IMR-90 (cell line): ENCODE measurements at regions not wholly inside any gene's neighbourhood (a gene's known extent, or its start where the extent isn't known, plus 50 kb on each side); places are given as distances from the start of the nearest gene placed in this dataset.

Experiments used
- ATAC-seq: fragments of 200-7000 bp; cut with Tn5 transposase; 2 replicates; pipeline ENCODE4 v1.9.1; 2020; ENCODE audit warnings: low read depth, mild to moderate bottlenecking, moderate library complexity
- BruUV-seq: library from RNA; stranded (reverse); fragments of 400-500 nt; replicated peaks from 2 replicates; lab custom pipeline; 2021; lab: Mats Ljungman, UMichigan
- CTCF ChIA-PET: fragments of 300-600 bp; formaldehyde crosslinking; extraction: SDS; loops from one replicate; lab custom pipeline; 2021; ENCODE audit warnings: antibody characterized with exemption; lab: Yijun Ruan, JAX
- POLR2A ChIA-PET: fragments of 300-600 bp; sonication (Branson Sonifier 250); formaldehyde crosslinking; loops from one replicate; lab custom pipeline; 2022; ENCODE audit warnings: antibody characterized with exemption; ENCODE audit not compliant: unreplicated experiment; lab: Charles Lee
- DNase-seq: peaks from one replicate; pipeline ENCODE4 v3.0.0; 2013
- H2AFZ ChIP-seq: replicated peaks from 2 replicates; pipeline ENCODE3; 2013; ENCODE audit warnings: low read length, mild to moderate bottlenecking; ENCODE audit not compliant: poor library complexity
- H2AK5ac ChIP-seq: 2 replicates; pipeline ENCODE4 v1.6.1; 2013; ENCODE audit warnings: low read depth, low read length, inconsistent platforms
- H2AK9ac ChIP-seq: replicated peaks from 2 replicates; pipeline ENCODE3; 2013; ENCODE audit warnings: mild to moderate bottlenecking, low read depth, low read length, moderate library complexity; ENCODE audit not compliant: poor library complexity
- H2BK120ac ChIP-seq: 2 replicates; pipeline ENCODE4 v1.6.1; 2013; ENCODE audit warnings: low read depth, low read length, inconsistent platforms
- H2BK15ac ChIP-seq: 3 replicates; pipeline ENCODE4 v1.6.1; 2013; ENCODE audit warnings: low read depth, low read length, inconsistent platforms
- H2BK20ac ChIP-seq: 2 replicates; pipeline ENCODE4 v1.6.1; 2013; ENCODE audit warnings: low read depth, mild to moderate bottlenecking, inconsistent platforms, low read length, moderate library complexity
- H2BK5ac ChIP-seq: 2 replicates; pipeline ENCODE4 v1.6.1; 2013; ENCODE audit warnings: mild to moderate bottlenecking, low read depth, low read length, inconsistent platforms; ENCODE audit not compliant: poor library complexity, severe bottlenecking
- H3K14ac ChIP-seq: replicated peaks from 2 replicates; pipeline ENCODE4 v1.6.1; 2013; ENCODE audit warnings: low read depth, low read length, inconsistent platforms
- H3K18ac ChIP-seq: 2 replicates; pipeline ENCODE4 v1.6.1; 2013; ENCODE audit warnings: low read depth, low read length, control low read depth
- H3K23ac ChIP-seq: 2 replicates; pipeline ENCODE4 v1.6.1; 2013; ENCODE audit warnings: low read depth, low read length, inconsistent platforms
- H3K27ac ChIP-seq: 2 replicates; pipeline ENCODE4 v1.5.1; 2013; ENCODE audit warnings: mild to moderate bottlenecking, control low read depth, low read length; ENCODE audit not compliant: insufficient read depth
- H3K27me3 ChIP-seq: 2 replicates; pipeline ENCODE4 v1.6.1; 2013; ENCODE audit warnings: low read length; ENCODE audit not compliant: control insufficient read depth, insufficient read depth
- H3K36me3 ChIP-seq: 2 replicates; pipeline ENCODE4 v1.6.1; 2013; ENCODE audit warnings: low read length, mixed read lengths; ENCODE audit not compliant: control insufficient read depth, insufficient read depth
- H3K4ac ChIP-seq: 2 replicates; pipeline ENCODE4 v1.6.1; 2013; ENCODE audit warnings: low read depth, low read length, inconsistent platforms
- H3K4me1 ChIP-seq: 2 replicates; pipeline ENCODE4 v1.6.1; 2013; ENCODE audit warnings: low read length, mixed read lengths; ENCODE audit not compliant: control insufficient read depth, insufficient read depth
- H3K4me2 ChIP-seq: 2 replicates; pipeline ENCODE4 v1.6.1; 2013; ENCODE audit warnings: low read depth, mild to moderate bottlenecking, control low read depth, low read length, moderate library complexity
- H3K4me3 ChIP-seq: 2 replicates; pipeline ENCODE4 v1.5.1; 2013; ENCODE audit warnings: low read depth, mild to moderate bottlenecking, control low read depth, low read length, moderate library complexity; ENCODE audit not compliant: insufficient read depth
- H3K56ac ChIP-seq: 2 replicates; pipeline ENCODE4 v1.6.1; 2013; ENCODE audit warnings: low read length, inconsistent platforms; ENCODE audit not compliant: insufficient read depth; ENCODE audit errors: extremely low read depth
- H3K79me1 ChIP-seq, 2 experiments: 2 replicates each; pipeline ENCODE4 v1.6.1; 2013; ENCODE audit warnings: low read length in 2 of 2, inconsistent platforms in 1 of 2, low read depth in 1 of 2
- H3K9ac ChIP-seq: 2 replicates; pipeline ENCODE4 v1.6.1; 2013; ENCODE audit warnings: low read depth, low read length, control low read depth
- H3K9me1 ChIP-seq: 2 replicates; pipeline ENCODE4 v1.6.1; 2013; ENCODE audit warnings: low read length, inconsistent platforms; ENCODE audit not compliant: insufficient read depth
- H3K9me3 ChIP-seq: 2 replicates; pipeline ENCODE4 v1.6.1; 2013; ENCODE audit warnings: low read length; ENCODE audit not compliant: control insufficient read depth, insufficient read depth
- H4K20me1 ChIP-seq: 2 replicates; pipeline ENCODE4 v1.6.1; 2013; ENCODE audit warnings: low read length, inconsistent platforms; ENCODE audit not compliant: insufficient read depth
- H4K5ac ChIP-seq: 2 replicates; pipeline ENCODE4 v1.6.1; 2013; ENCODE audit warnings: mild to moderate bottlenecking, low read depth, low read length, control low read depth
- H4K8ac ChIP-seq, 2 experiments: 2 replicates each; pipeline ENCODE4 v1.6.1; 2013; ENCODE audit warnings: low read depth in 2 of 2, low read length in 2 of 2, control low read depth in 1 of 2, inconsistent platforms in 1 of 2
- H4K91ac ChIP-seq: 2 replicates; pipeline ENCODE4 v1.6.1; 2013; ENCODE audit warnings: low read depth, low read length, inconsistent platforms; ENCODE audit not compliant: insufficient read depth
- CEBPB ChIP-seq: IDR thresholded peaks from 2 replicates; pipeline ENCODE4 v1.6.1; 2012; ENCODE audit warnings: low read depth, low read length, improper control_type of control experiment
- CHD1 ChIP-seq: IDR thresholded peaks from 2 replicates; pipeline ENCODE4 v1.6.1; 2012; ENCODE audit warnings: low read depth, low read length, improper control_type of control experiment
- CTCF ChIP-seq: conservative IDR thresholded peaks from 2 replicates; pipeline ENCODE4 v1.5.1; 2012; ENCODE audit warnings: mild to moderate bottlenecking, low read depth, low read length, improper control_type of control experiment
- FOS ChIP-seq: fragments of 150-350 bp; IDR thresholded peaks from 2 replicates; pipeline ENCODE4 v1.6.1; 2016; ENCODE audit warnings: low read depth, low read length
- MAFK ChIP-seq: IDR thresholded peaks from 2 replicates; pipeline ENCODE4 v1.6.1; 2012; ENCODE audit warnings: low read depth, low read length, improper control_type of control experiment
- MAZ ChIP-seq: IDR thresholded peaks from 2 replicates; pipeline ENCODE4 v1.6.1; 2012; ENCODE audit warnings: low read depth, mild to moderate bottlenecking, low read length, improper control_type of control experiment, moderate library complexity, borderline replicate concordance
- MXI1 ChIP-seq: IDR thresholded peaks from 2 replicates; pipeline ENCODE4 v1.6.1; 2012; ENCODE audit warnings: low read depth, mild to moderate bottlenecking, low read length, moderate library complexity, borderline replicate concordance
- NFE2L2 ChIP-seq: fragments of 150-350 bp; IDR thresholded peaks from 2 replicates; pipeline ENCODE4 v1.6.1; 2016; ENCODE audit warnings: low read depth, mild to moderate bottlenecking, low read length
- RAD21 ChIP-seq: IDR thresholded peaks from 2 replicates; pipeline ENCODE4 v1.6.1; 2012; ENCODE audit warnings: low read length, improper control_type of control experiment
- RCOR1 ChIP-seq: IDR thresholded peaks from 2 replicates; pipeline ENCODE4 v1.6.1; 2012; ENCODE audit warnings: mild to moderate bottlenecking, low read length, improper control_type of control experiment; ENCODE audit not compliant: insufficient replicate concordance
- RFX5 ChIP-seq: IDR thresholded peaks from 2 replicates; pipeline ENCODE4 v1.8.0; 2012; ENCODE audit warnings: low read depth, mild to moderate bottlenecking, low read length, moderate library complexity
- USF2 ChIP-seq: fragments of 150-350 bp; IDR thresholded peaks from 2 replicates; pipeline ENCODE4 v1.6.1; 2017; ENCODE audit warnings: mild to moderate bottlenecking, antibody characterized with exemption, low read length, low read depth
- WGBS, 2 experiments: methylation state at CpG; one replicate each; pipeline versions ENCODE4 v1.1.5 to v1.1.7; 2013; ENCODE audit warnings: missing lambda C conversion rate in 2 of 2; ENCODE audit not compliant: insufficient read length in 1 of 2; ENCODE audit errors: extremely low coverage in 2 of 2; 5-methylcytosine and 5-hydroxymethylcytosine counted together
- dilution Hi-C: fragments of 300-500 bp; cut with HindIII; formaldehyde crosslinking; loops from one replicate; pipeline ENCODE4 v1.14.3; 2018; ENCODE audit warnings: low sequenced_read_pairs; ENCODE audit not compliant: unreplicated experiment
- in situ Hi-C: fragments of 300-500 bp; cut with MboI; formaldehyde crosslinking; loops from 3 replicates; pipeline ENCODE4 v1.14.3; 2019; ENCODE audit warnings: low sequenced_read_pairs, inconsistent platforms, mixed read lengths
- intact Hi-C: fragments of 100-400 bp; cut with micrococcal nuclease; formaldehyde crosslinking; loops from 2 replicates; pipeline ENCODE4 v1.10.0; 2022

GRCh38 chr11:110038201-110038600 lies 55.0 kb upstream of the ZC3H12C start:
- POLR2A ChIA-PET, result no interaction called here
- no peaks in the 10 kb centered on the region for H3K36me3 ChIP-seq
- H3K9ac ChIP-seq, result no peak overlapping the region
- H2BK120ac ChIP-seq, result no peak overlapping the region
- no peak overlapping the region for H3K18ac ChIP-seq
- intact Hi-C loops, result no loop called here
- H3K4ac ChIP-seq, result no peak overlapping the region
- H3K79me1 ChIP-seq, result no peaks in the 10 kb centered on the region
- CTCF ChIA-PET, result no interaction called here
- no peak overlapping the region for H3K14ac ChIP-seq
- H3K4me3 ChIP-seq, result no peak overlapping the region
- dilution Hi-C loops, result no loop called here
- no peaks in the 10 kb centered on the region for H4K20me1 ChIP-seq
- no peak overlapping the region for H3K56ac ChIP-seq
- H3K4me1 ChIP-seq, result no peaks in the 10 kb centered on the region
- H2BK15ac ChIP-seq, result no peak overlapping the region
- no peak overlapping the region for H4K5ac ChIP-seq
- no peak overlapping the region for H3K23ac ChIP-seq
- H2AK5ac ChIP-seq, result no peak overlapping the region
- no peak overlapping the region for H2AK9ac ChIP-seq
- H4K8ac ChIP-seq, result no peak overlapping the region
- no peaks in the 10 kb centered on the region for H3K27me3 ChIP-seq
- DNase-seq (no peak), ATAC-seq (no peak)
- H2BK5ac ChIP-seq, result no peak overlapping the region
- TF ChIP-seq RAD21, result no peak
- no peak for TF ChIP-seq MAZ
- no peak for TF ChIP-seq CEBPB
- no peak for TF ChIP-seq CHD1
- no peak for TF ChIP-seq FOS
- TF ChIP-seq MAFK, result no peak
- no peak for TF ChIP-seq RCOR1
- TF ChIP-seq USF2, result no peak
- TF ChIP-seq NFE2L2, result no peak
- no peak for TF ChIP-seq MXI1
- TF ChIP-seq RFX5, result no peak
- no peak for TF ChIP-seq CTCF
- no CpG with 5 or more reads among the region's 3 CpGs for WGBS, 2 experiments
- no peak overlapping the region for H2BK20ac ChIP-seq
- BruUV-seq, result no TSS peak
- in situ Hi-C loops, result no loop called here
- no peaks in the 10 kb centered on the region for H3K9me1 ChIP-seq
- no peak overlapping the region for H4K91ac ChIP-seq
- no peak overlapping the region for H3K4me2 ChIP-seq
- no peaks in the 10 kb centered on the region for H3K9me3 ChIP-seq
- H3K27ac ChIP-seq, result no peak overlapping the region
- no peak overlapping the region for H2AFZ ChIP-seq
